ENCODE measurements at regions not wholly inside any gene's neighbourhood (a gene's known extent, or its start where the extent isn't known, plus 50 kb on each side); places are given as distances from the start of the nearest gene placed in this dataset.

DNA sequence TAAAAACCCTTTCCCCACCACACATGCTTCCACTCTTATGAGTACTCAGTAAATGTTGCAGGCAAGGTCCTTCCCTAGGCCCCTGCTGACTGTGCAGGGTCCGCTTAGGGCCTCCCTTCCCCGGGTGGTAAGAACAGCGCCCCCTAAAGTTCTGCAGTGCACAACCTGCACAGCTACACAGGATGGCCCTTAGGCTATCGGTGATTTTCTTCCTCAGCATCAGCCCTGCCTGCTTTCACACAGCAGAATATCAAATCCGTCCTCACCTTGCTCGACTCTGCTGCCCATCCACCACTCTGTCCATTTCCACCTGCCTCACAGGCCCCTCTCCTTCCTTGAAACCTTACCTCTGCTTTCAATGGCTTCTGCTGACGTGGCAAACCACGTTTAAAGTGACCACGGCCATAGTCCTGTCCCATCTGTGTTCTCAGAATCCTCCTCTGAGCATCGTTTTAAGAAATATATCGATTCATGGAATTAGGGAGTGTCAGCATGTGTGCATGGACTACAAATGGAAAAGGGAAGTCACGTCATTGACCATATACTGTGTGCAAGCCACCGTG is 51.4 kb upstream of the TMEM132E start:
- no peak for DNase-seq

DNA sequence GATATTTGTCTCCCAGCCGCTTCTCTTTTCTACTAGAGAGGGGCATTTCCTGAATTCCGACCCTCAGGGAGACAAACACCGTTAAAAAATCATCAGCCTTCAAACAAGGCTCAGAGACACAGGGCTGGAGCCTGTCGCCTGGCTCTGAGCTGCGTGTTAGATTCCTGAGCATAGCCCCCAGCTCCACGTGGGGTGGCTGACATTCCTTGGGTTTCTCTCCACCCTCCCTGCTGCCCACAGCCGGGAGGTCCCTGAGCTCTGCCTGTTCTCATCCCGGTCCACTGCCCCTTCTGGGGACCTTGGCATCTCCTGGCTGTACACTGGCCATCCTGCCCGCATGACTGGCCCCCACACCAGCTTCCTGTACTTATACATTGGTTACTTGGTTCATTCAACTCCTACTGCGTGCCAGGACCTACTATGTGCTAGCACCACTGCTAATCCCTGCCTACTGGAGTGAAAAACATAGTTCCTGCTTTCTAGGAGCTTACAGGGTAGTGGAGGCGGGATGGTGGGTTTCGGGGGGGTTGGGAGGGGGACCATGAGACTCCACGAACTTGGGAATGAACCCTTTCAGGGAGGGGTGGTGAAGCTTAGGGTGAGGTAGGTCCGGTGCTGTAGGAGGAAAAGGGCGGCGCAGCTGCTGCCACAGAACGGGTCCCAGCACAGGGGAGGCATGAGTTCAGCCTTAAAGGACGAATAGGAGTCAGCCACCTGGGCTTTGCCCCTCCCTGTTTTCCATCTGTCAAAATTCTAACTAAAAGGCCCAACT is 52.1 kb upstream of the TMEM132E start:
- DNase-seq: no peak

GRCh38 chr17:34525651-34526050 is 53.7 kb upstream of the TMEM132E start:
- DNase-seq: no peak

DNA sequence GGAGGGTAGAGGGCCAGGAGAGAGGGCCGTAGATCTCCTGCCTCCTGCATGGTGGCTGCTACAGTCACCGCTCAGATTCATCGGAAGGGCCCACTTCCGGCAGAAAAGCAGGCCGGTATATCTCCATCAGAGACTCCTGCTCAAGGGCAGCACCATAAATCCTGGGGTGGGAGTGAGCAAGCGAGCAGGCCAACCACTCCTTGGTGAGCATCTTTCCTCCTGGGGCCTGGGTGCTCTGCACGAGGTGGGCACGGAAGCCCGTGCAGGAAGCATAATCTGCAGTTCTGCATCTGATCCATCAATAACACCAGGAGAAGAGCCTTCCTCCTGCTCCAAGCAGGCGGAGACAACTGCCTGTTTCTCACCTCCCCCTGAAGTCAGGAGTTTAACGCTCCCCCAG is 57.4 kb upstream of the TMEM132E start:
- no peak for DNase-seq

GRCh38 chr17:34519282-34519681 is 60.1 kb upstream of the TMEM132E start:
- no peak for DNase-seq

DNA sequence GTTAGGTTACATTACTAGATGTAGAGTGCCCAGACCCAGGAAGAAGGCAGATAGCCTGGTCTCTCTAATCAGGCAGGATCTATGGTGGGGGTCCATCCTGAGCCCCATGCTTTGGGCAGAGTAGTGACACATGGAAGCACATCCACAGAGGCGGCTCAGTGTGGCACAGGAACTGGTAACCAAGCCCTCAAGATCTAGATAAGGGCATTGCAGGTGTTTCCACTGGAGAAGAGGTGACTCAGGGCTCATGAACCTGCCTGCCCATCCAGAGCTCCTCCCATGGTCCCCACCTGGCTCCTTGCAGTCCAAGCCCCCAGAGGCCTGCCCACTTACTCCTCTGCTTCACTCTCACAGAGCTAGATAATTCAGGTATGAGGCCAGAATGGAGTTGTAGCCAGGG is 62.0 kb upstream of the TMEM132E start:
- no peak for DNase-seq

- no peak for DNase-seq
These were observed 67.5 kb upstream of the TMEM132E start for GRCh38 chr17:34511931-34512330.

- no peak for DNase-seq
These were observed 68.1 kb upstream of the TMEM132E start for GRCh38 chr17:34511265-34511664.

- DNase-seq: no peak
These were observed 74.4 kb upstream of the TMEM132E start for GRCh38 chr17:34504814-34505484.

- no peak for DNase-seq
These were observed 75.7 kb upstream of the TMEM132E start for GRCh38 chr17:34503528-34504195.

- DNase-seq: no peak
These were observed 77.0 kb upstream of the TMEM132E start for GRCh38 chr17:34502426-34502825.

GRCh38 chr17:34499576-34499975 is 79.8 kb upstream of the TMEM132E start:
- no peak for DNase-seq

GRCh38 chr17:34493917-34494316 is 85.5 kb upstream of the TMEM132E start:
- DNase-seq: no peak

- no peak for DNase-seq
These were observed 91.8 kb upstream of the TMEM132E start for GRCh38 chr17:34487626-34488025.

DNA sequence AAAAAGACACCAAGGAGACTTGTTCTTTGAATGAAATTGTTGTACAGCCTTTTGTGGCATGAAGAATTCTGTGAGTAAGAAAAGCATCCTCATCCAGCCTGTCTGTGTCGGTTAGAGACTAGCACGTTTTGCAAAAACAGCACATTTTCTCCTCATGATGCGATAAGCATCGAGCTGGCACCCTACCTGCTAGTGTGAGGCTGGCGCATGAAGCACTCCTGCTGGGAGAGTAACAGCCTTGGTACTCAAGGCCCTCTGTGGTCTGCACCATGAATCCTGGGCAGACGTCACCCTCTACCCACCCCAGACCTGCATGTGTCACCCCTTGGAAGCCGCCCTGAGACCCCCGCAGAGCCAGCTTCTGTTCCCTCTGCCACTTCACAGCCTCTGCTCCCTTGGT is 92.6 kb upstream of the TMEM132E start:
- DNase-seq: no peak

- DNase-seq: no peak
These were observed 93.4 kb upstream of the TMEM132E start for GRCh38 chr17:34485999-34486398.

DNA sequence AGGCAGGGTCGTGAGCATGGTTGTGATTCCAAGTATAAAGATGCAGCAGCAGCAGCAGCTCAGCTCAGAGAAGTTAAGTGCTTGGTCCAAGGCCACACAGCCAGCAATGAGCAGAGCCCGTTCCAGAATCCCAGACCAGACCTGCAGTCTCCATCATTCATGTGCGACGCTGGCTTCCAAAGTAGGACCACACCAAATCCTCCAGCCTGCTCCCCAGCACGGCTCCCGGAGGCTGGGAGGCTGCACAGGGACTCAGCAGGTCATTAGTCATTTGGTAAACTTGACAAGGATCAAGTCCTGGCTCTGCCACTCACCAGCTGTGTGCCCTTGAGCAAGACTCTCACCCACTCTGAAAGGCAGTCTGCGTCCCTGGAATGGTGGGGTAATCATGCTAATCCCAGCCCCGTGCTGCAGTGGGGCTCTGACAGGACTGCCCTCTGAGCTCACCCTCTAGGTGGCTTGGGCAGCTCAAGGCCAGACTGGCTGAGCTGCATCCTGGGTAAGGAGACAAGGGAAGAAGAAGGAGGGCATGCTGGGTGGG is 95.1 kb upstream of the TMEM132E start:
- DNase-seq: no peak

DNA sequence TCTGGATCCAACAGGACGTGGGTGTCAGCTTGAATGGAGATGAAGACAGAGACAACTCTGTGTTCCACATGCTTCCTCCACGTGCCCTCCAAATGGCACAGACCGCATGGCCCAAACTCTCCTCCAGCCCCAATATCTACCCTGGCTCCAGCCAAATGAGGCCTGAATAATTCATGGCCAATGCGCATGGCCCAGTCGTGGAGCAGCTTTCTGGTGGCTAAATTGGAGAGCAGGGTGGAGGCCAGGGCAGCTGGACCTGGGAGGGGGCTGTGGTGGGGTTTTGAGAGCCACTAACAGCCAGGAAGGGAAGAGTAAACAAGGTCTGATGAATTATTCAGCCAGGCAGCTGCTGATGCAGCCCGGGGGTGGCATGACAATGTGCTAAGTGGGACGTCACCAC is 96.7 kb upstream of the TMEM132E start:
- DNase-seq: no peak

- DNase-seq: no peak
These were observed 97.6 kb upstream of the TMEM132E start for GRCh38 chr17:34481779-34482178.

DNA sequence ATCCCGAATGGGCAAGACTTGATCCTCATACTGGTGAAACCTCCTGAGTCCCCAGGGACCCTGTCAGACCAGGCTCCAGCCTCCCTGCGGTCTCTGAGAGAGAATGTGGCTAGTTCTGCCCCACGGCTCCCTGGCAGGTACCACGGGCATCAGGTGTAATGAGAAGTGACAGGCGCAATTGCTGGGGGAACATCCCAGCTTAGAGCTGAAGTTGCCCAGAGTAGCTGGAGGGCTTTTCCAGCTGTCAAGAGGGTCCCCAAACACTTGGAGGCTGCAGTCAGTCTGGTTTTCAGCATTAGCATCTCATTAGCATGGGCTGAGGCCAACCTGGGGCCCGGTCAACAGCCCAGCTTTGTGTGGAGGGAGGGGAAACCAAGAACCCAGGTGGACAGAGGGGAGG is 100.0 kb upstream of the TMEM132E start:
- no peak for DNase-seq

DNA sequence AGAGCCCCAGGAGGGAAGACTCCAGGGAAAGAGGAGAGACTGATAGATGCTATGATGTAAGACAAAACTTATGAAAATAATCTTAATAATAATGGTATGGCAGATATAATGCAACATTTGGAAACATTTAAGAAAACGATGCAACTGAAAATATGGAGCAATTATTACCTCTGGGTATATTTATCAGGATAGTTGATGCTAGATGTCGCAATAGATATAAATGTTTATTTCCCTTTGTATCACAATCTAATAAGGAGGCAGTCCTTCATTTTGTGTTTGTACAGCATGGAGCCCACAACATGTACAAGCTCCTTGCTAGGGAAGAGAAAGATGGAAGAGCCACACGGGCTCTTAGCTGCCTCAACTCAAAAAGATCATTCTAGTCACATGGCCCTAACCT is 101.1 kb upstream of the TMEM132E start:
- no peak for DNase-seq

GRCh38 chr17:34475296-34475695 is 104.1 kb upstream of the TMEM132E start:
- DNase-seq: no peak

- DNase-seq: no peak
These were observed 104.7 kb upstream of the TMEM132E start for GRCh38 chr17:34474706-34475105.

DNA sequence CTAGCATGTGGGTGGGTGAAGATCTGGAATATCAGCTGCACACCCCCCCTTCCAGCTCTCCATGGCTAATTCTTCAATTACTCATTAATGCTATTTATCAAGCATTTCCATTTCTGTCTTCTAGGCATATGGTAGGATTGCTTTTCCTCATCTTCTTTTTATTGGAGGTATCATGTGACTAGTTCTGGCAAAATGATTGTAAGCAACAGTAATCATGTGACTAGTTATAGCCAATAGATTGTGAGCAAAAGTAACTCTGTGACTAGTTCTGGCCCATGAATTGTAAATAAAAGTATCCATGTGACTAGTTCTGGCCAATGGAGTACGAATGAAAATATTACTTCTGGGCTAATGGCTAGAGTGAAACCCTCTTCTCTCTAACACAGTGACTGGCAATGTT is 107.0 kb upstream of the TMEM132E start:
- no peak for DNase-seq
